GM21381 (cell line): ENCODE measurements at regions not wholly inside any gene's neighbourhood (a gene's known extent, or its start where the extent isn't known, plus 50 kb on each side); places are given as distances from the start of the nearest gene placed in this dataset.

ENCODE experiments used
- ATAC-seq: cut with Tn5 transposase; IDR thresholded peaks from one replicate; pipeline ENCODE4 v1.9.1; 2021; ENCODE audit warnings: mild to moderate bottlenecking, moderate library complexity; ENCODE audit not compliant: unreplicated experiment

DNA sequence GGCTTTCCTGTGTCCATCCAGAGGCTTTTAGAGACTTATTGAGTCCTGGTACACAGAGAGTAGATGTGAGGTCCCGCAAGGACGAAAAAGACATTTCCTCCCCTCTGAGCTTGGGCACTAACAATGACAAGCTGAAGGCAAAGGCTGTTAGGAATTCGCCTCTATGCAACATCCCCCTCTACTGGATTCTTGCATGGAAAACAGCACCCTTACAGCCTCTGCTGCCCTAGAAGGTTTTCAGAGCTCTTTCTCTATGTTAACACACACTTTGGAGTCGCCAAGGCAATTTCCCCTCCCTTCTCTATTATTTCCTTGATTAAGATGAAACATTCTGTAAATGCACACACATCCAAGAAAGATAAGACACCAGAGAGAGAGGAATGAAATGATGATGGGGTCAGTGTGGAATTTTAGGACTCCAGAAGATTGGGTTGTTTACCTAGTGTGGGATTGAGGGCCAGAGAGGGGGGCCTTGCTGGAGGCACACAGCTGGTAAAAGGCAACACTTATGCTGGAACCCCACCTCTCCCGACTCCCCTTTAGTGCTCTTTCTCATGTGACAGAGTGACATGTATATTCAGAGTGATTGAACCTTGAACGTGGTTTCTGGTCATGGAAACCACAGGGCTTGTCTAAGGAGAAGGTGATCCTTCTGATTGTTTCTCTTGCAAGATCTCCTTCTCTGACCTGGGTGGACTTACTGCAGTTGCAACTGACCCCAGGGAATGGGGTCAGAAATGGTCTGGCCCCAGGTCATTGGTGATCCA is 300.7 kb downstream of the CLIC5 start:
- no peak for ATAC-seq

DNA sequence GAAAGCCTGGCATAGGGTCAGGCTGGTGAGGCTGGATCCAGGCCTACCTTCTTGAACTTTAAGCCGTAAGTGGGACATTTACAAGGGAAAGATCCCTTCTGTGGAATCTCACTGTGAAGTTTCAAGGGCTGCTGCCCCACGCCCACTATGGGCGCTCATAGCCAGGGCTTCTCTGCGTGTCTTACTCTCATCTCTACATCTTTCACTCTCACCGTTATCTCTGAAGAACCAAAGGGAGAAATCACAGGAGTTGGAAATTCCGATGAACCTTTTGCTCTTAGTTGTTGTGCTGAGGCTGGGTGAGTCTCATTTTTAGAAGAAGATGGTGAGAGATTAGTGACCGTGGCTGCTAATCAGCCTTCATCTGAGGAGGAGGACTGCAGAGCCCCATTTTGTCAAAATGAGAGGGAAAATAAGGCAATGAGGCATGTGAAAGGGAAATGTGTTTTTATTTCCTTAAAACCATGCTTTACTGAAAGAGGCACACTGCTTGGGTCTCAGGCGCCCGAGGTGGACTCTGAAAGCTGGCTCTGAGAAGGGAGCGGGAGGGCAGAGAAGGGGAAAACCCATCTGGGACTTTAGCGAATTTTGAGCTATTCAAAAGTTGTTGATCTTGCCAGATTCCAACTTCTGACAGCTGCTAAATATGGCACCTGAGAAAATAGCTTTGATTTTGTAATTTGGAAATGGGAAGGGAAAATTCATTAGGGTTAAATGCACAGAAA is 301.5 kb downstream of the CLIC5 start:
- no peak for ATAC-seq
